ENCODE measurements at regions not wholly inside any gene's neighbourhood (a gene's known extent, or its start where the extent isn't known, plus 50 kb on each side); places are given as distances from the start of the nearest gene placed in this dataset.

DNA sequence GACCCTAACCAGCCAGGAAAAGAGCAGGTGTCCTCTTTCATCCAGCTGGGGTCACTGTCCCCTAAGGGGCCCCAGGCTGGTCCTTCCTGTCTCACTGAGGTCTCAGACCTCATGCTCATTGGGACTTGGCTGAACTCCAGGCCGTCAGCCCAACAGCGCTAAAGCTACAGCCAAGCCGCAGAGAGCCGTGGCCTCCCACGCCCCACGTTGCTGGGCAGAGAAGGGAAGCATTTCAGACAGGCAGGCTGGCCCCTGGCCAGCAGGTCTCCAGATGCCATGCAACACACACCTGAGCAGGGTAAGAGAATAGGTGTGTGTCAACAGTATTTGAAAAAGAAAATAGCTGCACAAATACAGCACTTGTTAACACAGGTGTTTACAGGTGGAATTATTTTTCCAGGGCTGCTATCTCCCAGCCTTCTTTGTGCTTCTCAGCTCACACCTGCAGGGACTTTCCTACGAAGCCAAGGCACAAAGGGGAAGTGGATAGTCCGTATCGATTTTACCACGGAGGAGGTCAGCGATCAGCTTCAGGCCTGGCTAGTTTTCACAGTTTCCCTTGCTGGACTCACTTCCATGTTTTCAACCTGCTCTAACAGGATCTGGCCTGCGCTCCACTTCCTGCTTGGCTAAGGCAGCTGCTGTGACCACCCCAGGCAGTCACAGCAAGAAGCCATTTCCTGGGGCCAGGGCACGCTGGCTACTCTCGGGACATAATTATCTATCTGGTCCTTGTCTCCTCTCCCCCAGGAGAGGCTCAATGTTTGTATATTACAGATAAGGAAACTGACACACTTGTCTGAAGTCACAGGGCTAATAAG, 156.1 kb upstream of the ID2 start:
- peak in 1 of 2 donors; percentile 20 for DNase-seq (ENCODE audit: low read depth in 2 of 2)

GRCh38 chr2:8526403-8526696, 155.5 kb upstream of the ID2 start:
- no peak for DNase-seq (ENCODE audit: low read depth in 2 of 2)

DNA sequence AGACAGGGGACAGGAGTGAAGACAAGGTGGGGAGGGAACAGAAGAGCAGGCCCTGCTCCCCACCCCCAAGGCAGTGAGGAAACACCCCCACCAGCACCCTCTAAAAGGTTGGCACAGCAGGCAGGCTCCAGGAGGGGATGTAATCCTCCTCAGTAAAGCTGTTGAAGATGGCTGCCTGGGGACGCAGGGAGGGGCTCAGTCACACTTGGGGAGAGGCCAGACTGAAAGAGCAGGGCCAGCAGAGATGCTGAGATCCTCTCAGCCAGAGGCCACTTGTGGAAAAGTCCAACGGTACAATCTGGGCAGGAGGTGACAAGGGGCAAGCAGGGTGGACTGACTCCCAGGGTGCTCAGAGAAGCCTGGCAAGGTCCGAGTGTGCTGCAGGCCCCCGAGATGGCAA, 154.8 kb upstream of the ID2 start:
- DNase-seq (ENCODE audit: low read depth in 2 of 2) = no peak

- DNase-seq (ENCODE audit: low read depth in 2 of 2) = no peak
Observed at GRCh38 chr2:8527676-8528075, 154.2 kb upstream of the ID2 start.

DNA sequence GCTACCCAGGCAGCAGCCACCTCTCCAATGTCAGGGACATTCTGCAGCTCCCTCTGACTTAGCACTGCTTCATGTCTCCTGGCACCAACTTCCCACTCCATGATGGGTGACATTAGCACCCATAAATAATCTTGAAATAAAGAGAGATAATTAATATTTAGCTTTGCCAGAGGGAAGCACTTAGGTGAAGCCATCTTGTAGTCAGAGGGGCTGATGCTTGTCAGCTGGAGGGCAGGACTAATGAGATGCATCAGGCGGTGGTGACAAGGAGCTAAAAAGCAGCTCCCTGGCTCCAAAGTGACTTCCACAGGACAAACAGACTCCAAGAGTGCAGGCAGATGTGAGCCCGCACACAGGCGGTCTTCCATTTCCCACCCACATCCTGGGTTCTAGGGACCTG, 153.0 kb upstream of the ID2 start:
- no peak for DNase-seq (ENCODE audit: low read depth in 2 of 2)

DNA sequence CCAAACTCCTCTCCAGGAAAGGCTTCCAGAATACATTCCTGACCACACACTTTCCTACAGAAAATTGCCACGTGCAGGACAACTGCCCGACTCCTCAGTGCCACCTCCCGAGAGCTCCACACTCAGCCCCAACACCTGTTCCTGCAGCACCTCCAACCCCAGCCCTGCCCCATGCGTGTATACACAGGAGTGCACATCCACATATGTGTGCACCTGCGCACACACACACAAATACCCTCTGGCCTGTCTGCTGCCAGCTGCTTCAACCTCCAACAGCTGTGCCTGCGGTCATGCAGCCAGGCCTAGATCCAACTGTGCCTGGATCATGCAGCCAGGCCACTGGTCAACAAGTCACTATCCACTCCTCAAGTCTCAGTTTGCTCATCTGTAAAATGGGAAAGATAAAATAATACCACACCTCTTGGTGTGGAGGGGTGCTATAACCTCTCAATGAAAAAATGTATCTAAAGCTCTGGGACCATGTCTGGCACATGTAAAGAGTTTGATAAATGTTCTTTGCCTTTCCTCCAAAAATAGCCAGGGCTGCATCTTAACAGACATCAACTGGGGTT, 152.1 kb upstream of the ID2 start:
- no peak for DNase-seq (ENCODE audit: low read depth in 2 of 2)

- DNase-seq (ENCODE audit: low read depth in 2 of 2) = no peak
Observed at GRCh38 chr2:8531481-8531880, 150.4 kb upstream of the ID2 start.

GRCh38 chr2:8532438-8532837, 149.4 kb upstream of the ID2 start:
- DNase-seq (ENCODE audit: low read depth in 2 of 2) = no peak

DNA sequence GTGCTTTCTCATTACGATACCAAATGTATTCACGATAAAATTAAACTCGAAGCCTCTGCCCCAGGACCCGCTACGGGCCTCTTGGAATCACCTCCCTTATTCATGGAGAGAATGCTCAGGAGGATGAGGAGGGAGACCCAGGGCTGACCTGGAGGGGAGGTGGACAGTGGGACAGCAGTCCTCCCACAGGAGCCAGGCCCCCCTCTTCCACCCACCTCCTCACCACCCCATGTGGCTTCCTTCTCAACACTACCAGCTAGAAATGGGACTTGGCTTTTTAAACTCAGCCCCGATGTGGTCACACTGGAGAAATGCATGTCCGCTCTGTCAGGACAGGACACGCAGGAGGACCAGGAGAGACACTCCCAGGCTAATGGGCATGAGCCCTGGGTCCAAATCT, 147.9 kb upstream of the ID2 start:
- no peak for DNase-seq (ENCODE audit: low read depth in 2 of 2)

DNA sequence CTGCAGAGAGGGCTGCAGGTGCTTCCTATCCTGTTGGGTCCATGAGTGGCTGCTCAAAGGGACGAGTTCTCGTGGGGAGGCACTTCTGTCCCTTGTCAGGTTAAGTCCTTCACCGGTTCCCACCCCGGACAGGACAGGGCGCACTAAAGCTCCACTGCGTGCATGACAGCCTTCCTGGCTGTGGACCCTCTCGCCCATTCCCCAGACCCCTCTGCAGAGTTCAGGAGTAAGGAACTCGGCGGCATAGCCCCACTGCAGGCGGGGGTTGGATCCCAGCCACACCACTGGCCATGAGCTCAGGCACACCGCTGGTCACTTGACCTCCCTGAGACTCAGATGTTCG, 147.5 kb upstream of the ID2 start:
- no peak for DNase-seq (ENCODE audit: low read depth in 2 of 2)

- no peak for DNase-seq (ENCODE audit: low read depth in 2 of 2)
Observed at GRCh38 chr2:8534729-8535468, 147.0 kb upstream of the ID2 start.

DNA sequence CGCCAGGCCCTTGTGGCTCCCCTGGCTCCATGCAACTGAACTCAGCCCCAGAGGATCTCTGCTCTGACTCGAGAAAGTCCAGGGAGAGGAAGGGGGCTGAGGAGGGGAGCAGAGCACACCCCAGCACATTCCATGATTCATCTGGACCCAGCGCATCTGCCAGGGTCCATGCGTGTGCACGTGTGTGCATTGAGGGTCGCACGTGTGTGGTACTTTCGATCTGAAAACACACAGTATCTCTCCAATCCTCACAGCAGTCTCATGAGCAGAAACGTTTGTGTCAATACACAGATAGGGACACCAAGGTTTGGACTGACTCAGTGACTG, 146.4 kb upstream of the ID2 start:
- DNase-seq (ENCODE audit: low read depth in 2 of 2) = no peak

DNA sequence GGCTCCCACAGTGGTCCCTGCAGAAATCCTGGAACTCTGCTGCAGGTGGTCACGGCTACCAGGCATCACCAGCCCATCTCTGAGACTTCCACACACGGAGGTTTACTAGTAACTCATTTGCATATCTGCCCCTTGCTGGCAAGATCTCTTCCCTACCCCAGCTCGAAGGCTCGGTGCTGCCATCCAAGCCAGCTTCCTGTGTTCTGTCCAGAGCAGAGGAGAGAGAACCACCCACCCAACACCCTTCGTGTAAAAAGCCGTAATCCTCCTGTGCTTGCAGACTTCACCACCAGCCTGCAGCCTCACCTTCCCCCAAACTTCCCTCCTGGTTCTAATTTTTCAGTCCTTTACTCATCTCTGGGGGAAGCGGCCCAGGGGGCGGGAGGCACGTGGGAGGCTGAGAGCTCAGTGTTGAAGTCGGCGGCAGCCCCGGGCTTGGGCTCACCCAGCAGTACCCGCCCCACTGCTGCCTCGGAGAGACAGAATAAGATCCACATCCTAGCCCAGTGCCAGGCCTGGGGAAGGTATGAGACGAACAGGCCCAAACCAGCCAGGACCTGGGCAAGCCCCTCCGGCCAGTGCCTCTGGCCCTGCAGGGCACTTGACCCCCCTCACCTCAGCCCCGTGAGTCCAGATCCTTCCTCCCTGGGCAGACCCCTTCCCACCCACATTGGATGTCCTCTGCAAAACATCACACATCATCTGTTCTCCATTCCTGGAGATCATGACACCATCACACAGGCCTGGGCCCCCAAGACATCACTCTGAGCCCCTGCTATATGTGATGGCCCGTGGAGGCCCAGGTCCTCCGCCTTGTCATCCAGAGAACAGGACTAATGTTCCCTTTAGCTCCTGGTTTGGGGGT, 145.8 kb upstream of the ID2 start:
- DNase-seq (ENCODE audit: low read depth in 2 of 2) = no peak

DNA sequence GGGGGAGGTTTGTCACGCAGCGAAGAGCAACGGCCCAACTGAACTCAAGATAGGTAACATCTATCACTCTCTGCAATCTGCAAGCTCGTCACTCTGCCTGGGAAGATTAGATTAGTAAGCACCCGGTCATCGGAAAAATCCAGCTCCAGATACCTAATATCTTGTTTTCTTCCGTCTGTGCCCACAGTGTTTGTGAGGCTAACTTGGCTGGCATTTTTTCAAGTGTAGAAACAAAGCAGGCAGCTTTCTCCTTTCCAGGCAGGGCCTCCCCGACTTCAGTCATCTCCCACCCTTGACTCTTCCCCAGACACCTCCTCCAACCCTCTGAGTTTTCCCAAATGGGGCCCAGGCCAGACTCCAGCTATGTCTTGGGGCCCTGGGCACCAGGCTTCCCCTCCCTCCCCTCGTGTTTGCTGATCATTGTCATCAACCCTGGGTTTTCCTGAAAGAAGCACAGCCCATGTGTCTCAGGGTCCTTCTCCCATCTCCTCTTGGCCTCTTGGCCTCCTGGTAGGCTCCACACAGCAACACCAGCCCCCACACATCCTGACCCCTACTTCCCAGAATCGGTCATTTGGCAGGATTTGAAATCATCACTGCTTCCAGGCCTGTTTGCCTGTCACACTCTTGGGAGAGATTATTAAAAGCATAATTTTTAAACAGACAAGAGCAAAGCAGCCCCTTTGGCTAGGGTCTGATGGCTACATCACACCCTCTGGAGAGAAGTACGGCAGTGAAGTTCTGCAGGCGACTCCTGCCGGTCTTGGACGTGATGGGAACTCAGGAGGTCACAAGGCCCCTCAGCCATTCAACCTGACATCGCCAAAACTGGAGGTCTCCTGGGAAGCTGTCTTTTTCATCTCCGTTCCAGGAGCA, 144.9 kb upstream of the ID2 start:
- DNase-seq (ENCODE audit: low read depth in 2 of 2) = no peak

DNA sequence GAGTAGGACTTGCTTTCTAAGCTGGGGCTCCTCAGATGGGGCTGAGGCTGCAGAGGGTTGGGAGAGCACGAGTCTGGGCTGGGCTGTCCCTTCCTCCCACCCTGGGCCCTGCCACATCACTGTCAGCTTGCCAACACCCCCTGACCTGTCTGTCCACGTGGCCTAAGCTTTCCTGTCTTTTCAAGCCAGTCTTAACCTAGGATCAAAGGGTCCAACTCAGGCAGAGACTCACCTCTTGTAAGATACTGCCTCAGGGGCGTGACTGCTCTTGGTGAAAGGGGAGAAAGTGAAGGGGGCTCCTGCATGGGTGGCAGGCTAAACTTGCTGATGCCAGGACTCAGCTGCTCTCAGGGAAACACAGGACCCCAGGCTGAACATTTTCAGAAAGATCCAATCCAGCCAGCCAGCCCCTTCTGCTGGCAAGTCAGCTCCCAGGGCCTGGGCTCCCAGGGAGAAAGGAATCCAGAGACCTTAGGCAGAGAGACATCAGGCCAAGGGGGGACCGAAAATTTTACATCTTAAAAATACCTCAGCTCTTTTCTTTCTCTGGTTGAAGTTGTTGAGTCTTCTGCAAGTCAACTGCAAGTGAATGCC, 144.2 kb upstream of the ID2 start:
- DNase-seq (ENCODE audit: low read depth in 2 of 2) = no peak

GRCh38 chr2:8538531-8538930, 143.3 kb upstream of the ID2 start:
- DNase-seq (ENCODE audit: low read depth in 2 of 2) = no peak

GRCh38 chr2:8538931-8539621, 142.8 kb upstream of the ID2 start:
- no peak for DNase-seq (ENCODE audit: low read depth in 2 of 2)

DNA sequence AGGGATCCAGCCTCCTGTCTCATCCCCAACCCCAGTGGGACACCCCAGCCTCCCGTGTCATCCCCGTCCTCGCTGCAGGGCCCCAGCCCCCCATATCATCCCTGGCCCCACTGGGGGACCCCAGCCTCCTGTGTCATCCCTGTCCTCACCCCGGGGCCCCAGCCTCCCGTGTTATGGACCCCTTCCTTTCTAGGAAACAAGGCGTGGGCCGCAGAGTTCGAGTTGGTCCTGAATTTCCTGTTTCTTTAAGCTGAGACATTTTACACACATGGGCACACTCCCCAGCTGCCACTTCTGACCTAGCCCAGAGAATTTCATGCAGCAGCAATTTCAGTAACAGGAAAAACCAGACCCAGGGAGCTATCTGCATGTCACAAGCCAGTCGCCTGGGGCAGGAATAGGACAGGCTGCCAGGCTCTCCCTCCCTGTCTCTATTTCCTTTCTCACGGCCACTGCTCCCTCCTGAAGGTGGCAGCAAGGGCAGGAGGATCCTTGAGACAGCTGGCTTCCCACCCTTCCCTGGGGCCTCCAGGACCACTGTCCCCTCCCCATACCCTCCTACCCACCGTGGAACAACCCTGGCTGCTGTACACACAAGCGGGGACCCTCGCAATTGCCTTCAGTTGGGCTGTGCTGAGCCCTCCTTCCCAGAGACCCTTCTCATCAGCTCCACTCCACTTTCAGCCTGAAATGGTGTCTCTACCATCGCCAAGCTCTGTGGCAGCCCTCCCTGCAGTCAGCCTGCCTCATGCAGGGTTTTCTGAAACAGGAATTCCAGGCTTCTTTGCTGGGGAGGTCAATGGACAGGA, 141.9 kb upstream of the ID2 start:
- DNase-seq (ENCODE audit: low read depth in 2 of 2) = no peak

DNA sequence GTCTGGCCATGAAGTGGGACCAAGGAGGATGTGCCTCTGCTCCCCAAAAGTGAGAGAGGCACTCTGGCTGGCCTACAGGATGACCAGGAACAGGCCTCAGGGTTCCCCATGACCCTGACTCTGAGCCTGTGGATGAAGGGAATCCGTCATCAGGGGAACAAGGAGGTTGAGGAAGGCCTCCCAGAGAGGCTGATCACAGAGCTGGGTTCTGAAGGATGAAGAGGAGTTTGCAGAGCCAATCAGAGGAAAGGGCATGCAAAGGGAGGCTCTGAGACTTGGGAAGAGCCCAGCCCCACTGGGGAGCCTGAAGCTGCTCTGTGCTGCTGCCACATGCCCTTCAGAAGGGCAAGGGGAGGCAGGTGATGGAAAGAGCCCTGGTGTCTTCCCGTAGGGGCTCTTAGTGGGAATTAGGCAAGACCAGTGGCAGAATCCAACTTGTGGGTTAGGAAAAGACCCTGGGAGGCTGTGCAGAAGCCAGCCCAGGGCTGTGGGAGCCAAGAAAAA, 141.3 kb upstream of the ID2 start:
- DNase-seq (ENCODE audit: low read depth in 2 of 2) = no peak
